OCI-LY3 (cell line): ENCODE measurements at regions not wholly inside any gene's neighbourhood (a gene's known extent, or its start where the extent isn't known, plus 50 kb on each side); places are given as distances from the start of the nearest gene placed in this dataset.

Experiments used
- CTCF ChIP-seq: fragments of 200-600, 300-600 bp; sonication (generic); IDR thresholded peaks from 2 replicates; pipeline ENCODE4 v1.5.1; 2014; ENCODE audit warnings: antibody characterized with exemption, low read length, low read depth
- EZH2phosphoT487 ChIP-seq: fragments of 200-600 bp; shearing (Covaris generic); IDR thresholded peaks from 2 replicates; pipeline ENCODE4 v1.6.1; 2018; ENCODE audit warnings: antibody characterized with exemption, mixed run types, low read depth

- TF ChIP-seq CTCF: no peak
- TF ChIP-seq EZH2phosphoT487: no peak
These were observed 318.6 kb downstream of the PLOD2 start for GRCh38 chr3:145842294-145842902.
